NB4 (cell line): ENCODE measurements at regions not wholly inside any gene's neighbourhood (a gene's known extent, or its start where the extent isn't known, plus 50 kb on each side); places are given as distances from the start of the nearest gene placed in this dataset.

Experiments used
- DNase-seq: peaks from one replicate; pipeline ENCODE4 v3.0.0; 2010; ENCODE audit warnings: low read depth
- H3K4me3 ChIP-seq: one replicate; pipeline ENCODE4 v1.5.1; 2011; ENCODE audit warnings: mild to moderate bottlenecking, low read depth, low read length, moderate library complexity
- CTCF ChIP-seq: IDR thresholded peaks from one replicate; pipeline ENCODE4 v1.5.1; 2012; ENCODE audit warnings: low read depth, low read length
- MAX ChIP-seq: IDR thresholded peaks from 2 replicates; pipeline ENCODE4 v1.6.1; 2011; ENCODE audit warnings: low read depth, low read length
- MYC ChIP-seq: IDR thresholded peaks from 2 replicates; pipeline ENCODE4 v1.6.1; 2011; ENCODE audit warnings: low read depth, low read length
- POLR2A ChIP-seq: IDR thresholded peaks from 2 replicates; pipeline ENCODE4 v1.6.1; 2011; ENCODE audit warnings: mild to moderate bottlenecking; ENCODE audit not compliant: insufficient read length; ENCODE audit errors: extremely low read depth

- no peak for TF ChIP-seq CTCF
- DNase-seq, result no peak
- H3K4me3 ChIP-seq, result no peak overlapping the region
Observed at GRCh38 chr6:11298651-11299420, 66.4 kb upstream of the NEDD9 start.

GRCh38 chr6:11297376-11297729 is 64.9 kb upstream of the NEDD9 start:
- no peak for DNase-seq
- TF ChIP-seq MYC, result no peak
- no peak for TF ChIP-seq CTCF
- TF ChIP-seq MAX, result no peak
- no peak for TF ChIP-seq POLR2A
- no peak overlapping the region for H3K4me3 ChIP-seq

GRCh38 chr6:11296449-11297375 is 64.2 kb upstream of the NEDD9 start:
- TF ChIP-seq CTCF, result no peak
- no peak for TF ChIP-seq MAX
- no peak for TF ChIP-seq MYC
- TF ChIP-seq POLR2A, result no peak
- H3K4me3 ChIP-seq, result no peak overlapping the region
- DNase-seq, result no peak

GRCh38 chr6:11295969-11296368 is 63.5 kb upstream of the NEDD9 start:
- TF ChIP-seq MAX (no peak), MYC (no peak), CTCF (no peak), POLR2A (no peak)

GRCh38 chr6:11294228-11294627 is 61.8 kb upstream of the NEDD9 start:
- TF ChIP-seq MAX, result no peak
- TF ChIP-seq MYC, result no peak
- TF ChIP-seq POLR2A, result no peak
- no peak for TF ChIP-seq CTCF
- H3K4me3 ChIP-seq, result no peak overlapping the region
- no peak for DNase-seq

More at GRCh38 chr6:11295969-11296368, 63.5 kb upstream of the NEDD9 start:
- no peak overlapping the region for H3K4me3 ChIP-seq
- DNase-seq, result no peak
